ENCODE measurements at regions not wholly inside any gene's neighbourhood (a gene's known extent, or its start where the extent isn't known, plus 50 kb on each side); places are given as distances from the start of the nearest gene placed in this dataset.
"Not testable (repeated sequence)": the region's sequence is repeated elsewhere in the genome, so short reads cannot be mapped to it uniquely, and the experiment has no call there.

GRCh38 chr3:15903759-15904720, 106.3 kb upstream of the ANKRD28 start:
- no peak for DNase-seq

DNA sequence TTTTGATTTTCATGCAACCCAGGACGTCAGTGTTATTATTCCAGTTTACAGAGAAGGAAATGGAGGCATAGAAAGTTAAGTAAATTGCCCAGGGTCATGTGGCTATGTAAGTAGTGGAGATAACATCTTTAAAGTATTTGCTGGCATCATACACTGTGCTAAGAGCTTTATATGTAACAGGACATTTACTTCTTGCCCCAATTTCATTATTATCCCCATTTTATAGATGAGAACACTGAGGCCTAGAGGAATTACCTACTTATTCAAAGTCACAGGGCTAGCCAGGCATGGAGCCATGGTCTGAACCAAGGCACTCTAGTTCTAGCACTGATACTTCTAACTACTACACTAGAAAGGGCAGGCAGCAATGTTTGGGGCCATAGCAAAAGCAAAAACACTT, 107.3 kb upstream of the ANKRD28 start:
- no peak for DNase-seq

- not testable (repeated sequence) for DNase-seq
These were observed 109.6 kb upstream of the ANKRD28 start for GRCh38 chr3:15907403-15907802.

DNA sequence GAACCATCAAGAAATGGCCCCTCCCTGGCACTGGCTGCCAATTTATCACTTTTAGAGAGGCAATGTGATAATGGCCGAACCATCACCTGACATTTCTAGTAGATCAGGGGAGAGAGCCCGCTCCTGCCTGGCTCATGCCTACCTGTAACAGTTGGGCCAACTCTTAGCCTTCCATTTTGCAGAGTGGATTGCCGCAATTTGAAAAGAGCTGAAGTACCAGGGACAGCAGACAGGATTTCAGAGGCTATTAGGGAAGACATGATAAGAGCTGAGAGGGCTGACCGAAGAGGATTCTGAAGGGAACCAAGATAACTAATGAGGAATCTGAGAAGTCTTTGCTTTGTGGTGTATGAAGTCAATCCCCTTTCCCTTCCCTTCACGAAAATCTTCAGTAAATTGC, 121.2 kb upstream of the ANKRD28 start:
- DNase-seq, result no peak

DNA sequence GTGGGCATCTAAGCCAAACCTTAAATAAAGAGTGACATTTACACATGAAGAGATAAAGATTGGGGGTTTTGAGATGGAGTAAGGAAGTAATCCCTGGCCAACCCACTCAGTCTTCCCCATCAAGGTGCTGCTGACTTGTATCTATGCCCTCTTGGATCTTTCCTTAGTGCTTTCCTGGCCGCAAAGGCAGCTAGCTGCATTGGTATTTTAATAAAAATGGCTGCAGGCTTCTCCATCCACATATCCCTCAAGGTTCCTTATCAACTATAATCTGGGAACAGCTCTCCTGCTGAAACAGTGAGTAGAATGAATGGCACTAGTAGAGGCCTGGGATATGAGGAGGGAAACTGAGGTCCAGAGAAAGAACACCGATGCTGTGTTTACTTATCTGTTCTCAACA, 122.2 kb upstream of the ANKRD28 start:
- DNase-seq, result no peak

DNA sequence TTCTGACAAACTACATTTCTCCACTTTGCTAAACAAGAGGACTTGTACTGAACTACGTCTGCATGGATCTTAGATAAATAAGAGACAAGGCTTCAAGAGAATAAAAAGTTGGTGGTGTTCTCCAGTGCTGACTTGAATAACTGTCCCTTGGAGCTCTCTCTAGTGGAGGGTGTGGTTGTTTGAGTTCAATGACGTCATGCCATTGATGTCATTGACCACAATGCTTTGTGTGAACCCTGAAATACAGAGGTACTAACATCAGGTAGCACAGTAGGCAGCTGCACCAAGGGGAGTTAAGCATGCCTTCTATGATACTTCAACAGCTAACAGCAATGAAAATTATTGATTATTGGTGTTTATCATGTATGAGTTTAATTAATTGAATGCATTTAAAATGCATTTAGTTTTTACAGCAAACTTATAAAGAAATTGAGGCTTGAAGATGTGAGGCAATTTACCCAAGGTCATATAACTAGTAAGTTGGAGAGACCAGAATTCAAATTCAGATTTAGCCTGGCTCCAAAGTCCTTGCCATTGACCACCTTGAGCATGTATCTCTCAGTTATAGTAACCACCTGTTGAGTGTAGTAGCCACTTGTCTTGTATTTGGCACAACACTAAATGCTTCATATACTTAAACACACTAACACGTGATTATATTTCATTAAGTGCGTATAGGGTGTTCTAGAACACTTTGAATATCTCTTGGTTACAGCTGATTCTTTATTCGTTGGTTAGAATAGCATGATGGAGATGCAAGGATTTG, 126.0 kb upstream of the ANKRD28 start:
- no peak for DNase-seq

GRCh38 chr3:15924914-15925313, 127.1 kb upstream of the ANKRD28 start:
- no peak for DNase-seq

DNA sequence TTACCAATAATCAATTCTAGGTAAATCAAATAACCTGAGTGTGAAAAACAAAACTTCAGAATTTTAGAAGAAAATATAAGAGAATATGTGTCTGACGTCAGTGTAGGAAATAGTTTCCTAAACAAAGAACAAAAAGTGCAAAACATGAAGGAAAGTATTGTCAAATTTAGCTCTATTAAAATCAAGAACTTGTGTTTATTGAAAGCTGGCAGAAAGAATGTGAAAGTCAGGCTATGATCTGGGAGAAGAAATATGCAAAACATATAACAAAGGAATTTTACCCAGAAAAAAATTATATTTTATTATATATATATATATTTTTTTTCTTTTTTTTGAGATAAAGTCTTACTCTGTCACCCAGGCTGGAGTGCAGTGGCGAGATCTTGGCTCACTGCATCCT, 129.1 kb upstream of the ANKRD28 start:
- no peak for DNase-seq

DNA sequence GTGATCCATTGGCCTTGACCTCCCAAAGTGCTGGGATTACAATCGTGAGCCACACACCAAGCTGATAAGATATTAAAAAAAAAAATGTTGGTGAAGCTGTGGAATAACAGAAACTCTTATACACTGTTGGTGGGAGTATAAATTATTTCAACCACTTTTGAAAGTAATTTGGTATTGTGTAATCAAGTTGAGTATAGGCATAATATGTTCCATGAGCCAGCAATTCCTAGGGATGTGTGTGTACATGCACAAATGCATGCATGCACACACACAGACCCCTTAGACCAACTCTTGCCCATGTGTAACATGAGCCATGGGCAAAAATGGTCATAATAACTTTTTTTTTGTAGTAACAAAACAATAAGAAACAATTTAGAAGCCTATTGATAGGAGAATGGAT, 130.2 kb upstream of the ANKRD28 start:
- DNase-seq, result no peak

- no peak for DNase-seq
These were observed 132.3 kb upstream of the ANKRD28 start for GRCh38 chr3:15929944-15930571.

- DNase-seq, result peak in 2 of 4 experiments; percentile 17 to 18
These were observed 134.8 kb upstream of the ANKRD28 start for GRCh38 chr3:15932348-15933300.

GRCh38 chr3:15933439-15934139, 135.8 kb upstream of the ANKRD28 start:
- DNase-seq, result no peak

DNA sequence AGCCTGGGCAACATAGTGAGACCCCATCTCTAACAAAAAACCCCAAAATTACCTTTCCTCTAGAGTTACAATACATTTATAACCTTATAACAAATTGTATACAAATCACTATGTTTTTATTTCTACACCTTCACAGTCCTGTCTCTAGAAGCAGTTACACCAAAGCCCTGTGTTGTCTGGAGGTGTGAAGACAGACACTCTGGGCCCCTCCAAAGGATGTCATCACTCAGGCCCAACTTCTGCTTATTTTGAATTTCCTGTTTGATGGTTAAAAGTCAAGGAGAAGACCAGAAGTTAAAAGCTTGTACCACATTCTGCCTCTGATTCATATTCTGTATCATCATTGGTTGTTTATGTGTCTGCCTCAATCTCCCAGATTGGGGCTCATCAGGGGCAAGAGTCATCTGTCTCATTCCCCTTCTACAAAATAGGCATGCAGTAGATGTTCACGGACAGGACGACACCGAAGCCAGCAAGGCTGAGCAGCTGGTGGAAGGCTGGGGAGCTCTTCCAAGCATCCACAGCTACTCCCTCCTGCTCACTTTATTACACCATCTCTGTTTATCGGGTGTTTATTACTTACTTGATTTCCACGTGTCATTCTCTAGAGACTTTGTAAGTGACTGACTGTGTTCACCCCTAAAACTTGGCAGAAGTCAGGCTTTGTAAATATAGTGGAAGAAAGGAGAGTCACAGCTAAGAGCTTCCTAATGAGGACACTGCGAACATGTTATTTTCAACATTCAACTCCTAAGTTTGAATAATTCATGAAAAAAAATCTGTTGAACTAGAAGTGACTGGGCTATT, 136.8 kb upstream of the ANKRD28 start:
- DNase-seq, result peak; percentile 18 to 44 (median 33)

DNA sequence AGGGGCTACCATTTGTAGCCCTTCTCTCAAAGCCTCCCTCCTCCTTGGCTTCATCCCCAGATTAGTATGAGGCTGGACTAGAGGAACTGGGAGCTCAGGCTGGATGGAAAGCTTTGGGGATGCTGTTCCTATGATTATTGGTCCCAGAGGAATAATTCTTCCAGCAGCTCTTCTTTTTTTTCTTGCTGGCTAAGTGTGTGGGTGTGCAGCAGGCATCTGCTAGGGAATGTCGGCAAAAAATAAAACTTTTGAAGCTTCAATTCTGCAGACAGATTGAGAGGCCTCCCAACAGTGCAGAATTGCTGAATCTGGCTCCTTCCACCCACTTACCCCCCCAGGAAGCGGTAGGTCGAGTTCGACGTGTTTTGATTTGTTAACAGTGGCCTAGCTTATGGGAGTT, 138.5 kb upstream of the ANKRD28 start:
- no peak for DNase-seq

DNA sequence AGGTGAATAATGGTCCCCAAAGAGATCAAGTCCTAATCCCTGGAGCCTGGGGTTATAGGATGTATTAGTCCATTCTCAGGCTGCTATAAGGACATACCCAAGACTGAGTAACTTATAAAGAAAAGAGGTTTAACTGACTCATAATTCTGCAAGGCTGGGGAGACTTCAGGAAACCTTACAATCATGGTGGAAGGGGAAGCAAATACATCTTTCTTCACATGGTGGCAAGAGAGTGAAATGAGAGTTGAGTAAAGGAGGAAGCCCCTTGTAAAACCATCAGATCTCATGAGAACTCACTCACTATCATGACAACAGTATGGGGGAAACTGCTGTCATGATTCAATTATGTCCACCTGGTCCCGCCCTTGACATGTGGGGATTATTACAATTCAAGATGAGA, 142.9 kb upstream of the ANKRD28 start:
- peak in 1 of 4 experiments; percentile 43 for DNase-seq

- not testable (repeated sequence) for DNase-seq
These were observed 143.7 kb upstream of the ANKRD28 start for GRCh38 chr3:15941457-15941856.

GRCh38 chr3:15941958-15942357, 144.2 kb upstream of the ANKRD28 start:
- DNase-seq, result no peak

- DNase-seq, result no peak
These were observed 144.7 kb upstream of the ANKRD28 start for GRCh38 chr3:15942462-15942861.

GRCh38 chr3:15942936-15943335, 145.2 kb upstream of the ANKRD28 start:
- no peak for DNase-seq

DNA sequence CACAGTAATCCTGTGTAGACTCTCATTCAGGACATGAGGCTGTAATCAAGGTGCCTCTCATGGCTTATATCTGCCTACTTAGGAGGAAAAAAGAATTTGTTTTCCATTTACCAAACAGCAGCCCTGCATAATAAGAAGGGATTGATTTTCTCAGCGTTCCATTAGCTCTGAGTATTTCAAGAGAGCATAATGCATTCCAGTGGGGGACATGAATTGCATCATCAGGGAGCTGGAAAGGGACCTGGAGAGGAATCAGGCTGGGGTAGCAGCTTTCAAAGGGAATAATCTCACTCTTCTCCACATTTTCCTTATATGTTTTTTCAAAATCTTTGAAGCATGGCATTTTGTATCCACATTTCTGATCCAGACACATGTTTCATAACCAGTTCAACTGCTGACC, 150.6 kb upstream of the ANKRD28 start:
- DNase-seq, result no peak
